Activated CD8-positive, alpha-beta memory T cell treated with anti-CD3 and anti-CD28 coated beads, Interleukin-2, amount 50 U/mL, for 48 hours (primary cell): ENCODE measurements at regions not wholly inside any gene's neighbourhood (a gene's known extent, or its start where the extent isn't known, plus 50 kb on each side); places are given as distances from the start of the nearest gene placed in this dataset.
"Not testable (repeated sequence)": the region's sequence is repeated elsewhere in the genome, so short reads cannot be mapped to it uniquely, and the experiment has no call there.

Experiments used
- DNase-seq: peaks from one replicate; pipeline ENCODE4 v3.0.0-alpha.2; 2020

DNA sequence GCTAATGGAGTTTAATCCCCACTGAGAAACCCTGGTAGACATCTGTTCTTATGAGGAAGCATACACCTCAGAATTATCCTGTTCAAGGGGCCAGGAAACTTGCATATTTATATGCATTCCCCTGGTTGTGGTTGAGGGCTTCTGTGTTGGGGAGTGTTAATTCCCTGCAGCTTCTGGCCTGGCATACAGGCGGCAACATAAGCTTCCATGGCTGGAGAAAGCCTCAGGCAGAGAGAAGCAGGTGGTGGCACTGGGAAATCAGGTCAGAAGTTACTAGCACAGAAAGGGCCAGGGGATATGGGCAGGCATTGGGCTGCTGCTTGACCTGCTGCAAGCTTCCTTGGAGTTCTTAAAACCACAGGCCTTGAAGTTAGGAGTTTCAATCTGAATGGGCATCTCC, 166.1 kb upstream of the SEMA6A start:
- DNase-seq = no peak

DNA sequence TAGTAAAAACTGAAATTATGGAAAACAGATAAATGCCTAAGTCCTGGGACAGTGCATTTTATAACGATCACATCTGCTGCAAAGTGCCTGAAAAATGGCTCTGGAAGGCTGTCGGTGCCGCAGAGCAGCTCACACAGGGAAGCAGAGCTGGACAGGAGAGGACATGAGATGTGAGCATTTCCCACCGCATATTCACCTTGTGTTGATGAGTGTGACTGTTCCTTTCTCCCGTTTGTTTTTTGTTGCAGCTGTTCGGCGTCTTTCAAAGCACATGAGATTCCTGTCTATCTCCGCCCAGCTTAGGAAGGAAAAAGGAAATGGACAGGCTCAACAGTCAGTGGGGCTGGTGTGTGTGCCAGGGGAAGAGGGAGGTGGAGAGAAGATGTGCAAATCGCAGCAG, 164.9 kb upstream of the SEMA6A start:
- DNase-seq = no peak

- no peak for DNase-seq
These were observed 164.1 kb upstream of the SEMA6A start for GRCh38 chr5:116738615-116739261.

DNA sequence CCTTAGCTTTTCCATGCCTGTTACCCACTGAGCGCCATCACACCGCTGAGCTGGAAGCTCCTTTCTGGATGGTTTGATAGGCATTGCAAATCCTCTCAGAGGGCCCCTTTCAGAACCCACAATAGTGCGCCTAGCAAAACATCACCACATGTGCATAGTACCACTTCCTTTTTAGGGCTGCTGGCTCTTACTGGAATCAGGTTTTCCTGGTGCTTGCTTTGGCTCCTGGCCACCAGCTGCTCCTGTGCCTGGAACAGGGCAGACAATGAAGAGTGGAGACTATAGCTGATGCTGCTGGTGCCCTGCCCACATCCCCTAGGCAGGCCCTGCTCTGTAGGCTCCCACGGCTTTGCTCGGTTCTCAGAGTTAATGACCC, 163.6 kb upstream of the SEMA6A start:
- DNase-seq = no peak

DNA sequence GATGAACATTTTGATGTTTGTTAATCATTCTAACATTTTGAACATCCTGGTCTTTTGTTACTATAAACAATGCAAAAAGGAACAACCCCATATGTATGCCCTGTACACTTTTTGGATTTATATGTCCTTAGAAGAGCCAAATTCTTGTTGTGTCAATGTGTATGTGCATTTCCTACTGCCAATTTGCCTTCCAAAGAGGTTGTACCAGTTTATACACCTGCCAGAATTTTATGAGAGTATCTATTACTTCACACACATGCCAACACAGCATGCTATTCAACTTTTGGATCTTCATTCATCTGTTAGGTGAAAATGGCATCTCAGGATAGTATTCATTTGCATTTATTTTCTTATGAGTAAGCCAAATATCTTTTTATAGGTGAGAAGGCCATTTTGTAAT, 162.0 kb upstream of the SEMA6A start:
- DNase-seq = no peak

- DNase-seq = no peak
These were observed 159.7 kb upstream of the SEMA6A start for GRCh38 chr5:116733991-116734975.

- no peak for DNase-seq
These were observed 158.0 kb upstream of the SEMA6A start for GRCh38 chr5:116732591-116732990.

- DNase-seq = no peak
These were observed 156.8 kb upstream of the SEMA6A start for GRCh38 chr5:116731432-116731831.

DNA sequence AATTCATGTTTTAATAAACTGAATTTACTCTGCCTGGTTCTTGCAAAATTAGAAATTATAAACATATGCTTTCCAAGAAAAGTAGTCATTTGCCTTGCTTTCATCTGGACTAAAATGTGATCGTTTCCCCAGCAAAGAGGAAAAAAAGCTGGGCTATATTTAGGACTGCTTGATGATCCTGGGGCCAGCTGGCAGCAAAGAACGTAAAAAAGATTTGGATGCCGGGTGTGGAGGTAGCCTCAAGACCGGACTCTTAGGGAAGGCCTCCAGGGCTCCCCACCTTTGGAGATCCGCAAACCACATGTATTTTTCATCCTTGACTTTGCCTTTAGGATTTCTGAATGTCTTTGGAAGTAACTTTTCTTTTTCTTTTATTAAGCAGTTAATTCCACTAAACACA, 156.1 kb upstream of the SEMA6A start:
- DNase-seq = no peak

DNA sequence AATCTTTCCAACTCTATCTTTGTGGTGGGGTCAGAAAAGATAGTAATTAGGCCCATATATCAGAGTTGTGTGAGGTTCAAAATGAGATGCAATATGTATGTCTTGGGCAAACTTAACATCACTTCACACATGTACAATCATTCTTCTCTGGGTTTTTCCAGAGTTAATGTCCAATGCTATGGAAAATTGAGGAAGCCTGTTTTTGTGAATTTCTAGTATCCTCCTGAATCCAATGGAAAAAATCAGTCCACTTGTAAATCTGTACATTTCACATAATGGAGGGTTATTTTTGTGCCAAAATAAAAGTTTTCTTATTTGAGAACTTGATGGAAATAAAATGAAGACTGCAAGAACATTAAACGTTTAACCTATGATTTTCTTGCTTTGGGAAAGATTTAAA, 155.6 kb upstream of the SEMA6A start:
- no peak for DNase-seq

DNA sequence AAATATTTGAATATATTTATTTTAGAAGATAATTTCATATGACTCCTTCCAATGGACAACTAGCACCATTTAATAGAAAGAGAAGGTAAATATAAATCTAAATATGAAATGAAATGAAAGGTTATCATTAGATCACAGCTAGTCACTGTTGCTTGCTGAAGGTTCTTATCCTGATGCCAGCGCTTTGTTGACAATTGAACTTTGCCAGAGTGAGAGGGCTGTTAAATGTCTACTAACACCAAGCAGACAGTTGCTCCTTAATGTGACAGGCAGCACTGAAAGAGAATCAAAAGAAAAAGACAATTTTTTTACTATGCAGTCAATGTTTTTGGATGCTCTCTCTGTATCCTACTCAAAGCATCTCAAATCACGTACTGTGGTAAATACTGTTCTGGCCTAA, 152.6 kb upstream of the SEMA6A start:
- no peak for DNase-seq

DNA sequence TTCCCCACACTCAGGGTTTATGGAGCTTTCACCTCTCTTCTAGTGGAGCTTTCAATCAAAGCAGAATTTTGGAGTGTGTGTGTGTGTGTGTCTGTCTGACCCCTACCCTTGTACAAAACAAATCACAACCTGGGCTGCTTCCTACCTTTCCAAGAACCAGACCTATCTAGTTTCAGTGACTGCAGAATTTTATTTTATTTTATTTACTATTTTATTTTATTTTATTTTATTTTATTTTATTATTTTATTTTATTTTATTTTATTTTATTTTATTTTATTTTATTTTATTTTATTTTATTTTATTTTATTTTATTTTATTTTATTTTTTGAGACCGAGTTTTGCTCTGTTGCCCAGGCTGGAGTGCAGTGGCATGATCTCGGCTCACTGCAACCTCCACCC, 151.6 kb upstream of the SEMA6A start:
- not testable (repeated sequence) for DNase-seq

DNA sequence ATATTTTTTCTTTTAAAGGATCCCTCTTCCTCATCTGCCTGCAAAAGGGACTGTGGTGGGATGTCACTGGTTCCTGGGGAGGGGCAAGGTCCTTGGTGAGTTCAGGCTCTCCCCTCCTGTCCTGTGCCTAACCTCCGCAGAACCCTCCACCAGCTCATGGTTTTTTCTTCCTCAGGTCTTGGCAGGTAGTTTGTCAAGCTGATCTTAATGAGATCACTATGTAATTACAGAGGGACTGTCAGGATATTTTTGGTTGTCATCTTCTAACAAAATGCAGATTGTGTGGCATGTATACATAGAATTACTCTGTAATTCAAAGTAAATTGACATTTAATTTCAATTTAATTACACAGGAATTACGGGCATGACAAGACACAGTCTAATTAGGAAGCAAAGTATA, 150.3 kb upstream of the SEMA6A start:
- no peak for DNase-seq

GRCh38 chr5:116722651-116723050, 148.0 kb upstream of the SEMA6A start:
- DNase-seq = no peak

GRCh38 chr5:116719106-116719505, 144.5 kb upstream of the SEMA6A start:
- DNase-seq = no peak

- DNase-seq = no peak
These were observed 143.7 kb upstream of the SEMA6A start for GRCh38 chr5:116718317-116718716.

GRCh38 chr5:116709082-116709481, 134.5 kb upstream of the SEMA6A start:
- no peak for DNase-seq

DNA sequence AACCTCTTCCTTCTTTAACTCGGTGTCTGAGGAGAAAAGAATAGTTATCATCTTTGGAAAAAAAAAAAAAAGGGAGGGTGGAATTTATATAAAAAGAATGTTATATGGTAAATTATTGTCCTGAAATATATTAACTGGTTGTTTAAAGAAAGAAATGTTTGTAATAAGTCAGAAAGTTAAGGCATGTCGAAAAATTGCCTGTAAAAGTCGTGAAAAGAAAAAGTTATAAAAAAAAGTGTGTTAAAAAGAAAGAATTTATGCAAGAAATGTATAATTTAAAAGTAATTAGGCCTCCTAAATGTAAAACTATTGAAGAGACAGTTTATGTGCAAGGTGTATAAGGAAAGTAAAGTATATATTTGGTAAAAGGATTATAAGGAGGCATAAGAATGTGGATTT, 130.5 kb upstream of the SEMA6A start:
- DNase-seq = not testable (repeated sequence)

- no peak for DNase-seq
These were observed 129.3 kb upstream of the SEMA6A start for GRCh38 chr5:116703941-116704340.

- DNase-seq = no peak
These were observed 128.7 kb upstream of the SEMA6A start for GRCh38 chr5:116703328-116703727.

DNA sequence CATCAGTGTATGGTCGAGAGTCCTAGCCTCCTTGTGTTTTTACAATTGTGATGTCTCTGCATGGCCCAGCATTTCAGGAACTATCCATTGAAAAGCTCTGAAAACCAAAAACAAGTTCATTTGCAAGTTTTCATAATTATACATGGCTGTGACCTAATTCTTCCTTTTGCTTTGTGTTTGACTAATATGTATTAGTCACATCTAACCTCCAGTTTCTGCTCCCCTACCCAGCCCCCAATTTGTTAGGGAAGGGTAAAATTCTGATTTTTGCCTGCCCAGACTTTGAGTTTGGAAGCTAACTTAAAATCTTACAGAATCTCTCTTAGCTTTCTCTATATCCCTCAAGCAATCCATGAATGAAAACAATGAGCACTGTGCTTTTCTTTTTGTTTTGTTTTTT, 128.2 kb upstream of the SEMA6A start:
- no peak for DNase-seq

DNA sequence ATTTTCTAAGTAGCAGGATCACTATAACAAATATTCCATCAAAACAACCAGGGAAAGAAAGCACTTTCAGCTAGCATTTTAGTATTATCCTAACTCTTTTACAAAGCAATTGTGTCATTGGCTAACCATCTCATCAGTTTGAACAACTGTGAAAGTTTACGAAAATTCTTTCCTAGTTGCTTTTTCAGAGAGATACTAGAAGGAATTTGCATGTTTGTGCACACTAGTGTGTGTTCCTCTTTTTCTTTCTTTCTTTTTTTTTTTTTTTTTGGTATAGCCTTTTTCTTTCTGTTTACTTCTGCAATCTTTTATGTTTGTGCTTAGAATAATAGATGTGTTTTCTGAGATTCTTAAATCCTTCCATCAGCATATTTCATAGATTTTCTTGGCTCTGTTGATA, 124.7 kb upstream of the SEMA6A start:
- DNase-seq = no peak

GRCh38 chr5:116696366-116696765, 121.7 kb upstream of the SEMA6A start:
- DNase-seq = no peak

GRCh38 chr5:116695681-116696080, 121.1 kb upstream of the SEMA6A start:
- DNase-seq = no peak
